ENCODE measurements at regions not wholly inside any gene's neighbourhood (a gene's known extent, or its start where the extent isn't known, plus 50 kb on each side); places are given as distances from the start of the nearest gene placed in this dataset.

- TF ChIP-seq CTCF (conservative IDR thresholded peaks at IDR 0.05; ENCODE audit: low read depth, low read length) (no peak), CEBPB (IDR thresholded peaks at IDR 0.05; ENCODE audit: low read depth, low read length) (no peak), RAD21 (IDR thresholded peaks at IDR 0.05; ENCODE audit: low read length) (no peak), BHLHE40 (IDR thresholded peaks at IDR 0.05; ENCODE audit: low read depth, low read length) (no peak), MXI1 (IDR thresholded peaks at IDR 0.05; ENCODE audit: borderline replicate concordance, low read depth, low read length) (no peak), POLR2A (IDR thresholded peaks at IDR 0.05; ENCODE audit: low read depth, low read length) (no peak), MAFK (IDR thresholded peaks at IDR 0.05; ENCODE audit: low read depth, low read length) (no peak), SMC3 (IDR thresholded peaks at IDR 0.05; ENCODE audit: low read depth, low read length) (no peak), RCOR1 (IDR thresholded peaks at IDR 0.05; ENCODE audit: insufficient replicate concordance, low read length) (no peak)
Observed at GRCh38 chr4:119861731-119862130, 204.9 kb downstream of the MAD2L1 start.
